ENCODE measurements at regions not wholly inside any gene's neighbourhood (a gene's known extent, or its start where the extent isn't known, plus 50 kb on each side); places are given as distances from the start of the nearest gene placed in this dataset.
A peak's percentile ranks its signal among the peaks of the same experiment; 100 is the strongest.

GRCh38 chr12:107448198-107448597 is 237.4 kb upstream of the PWP1 start:
- H3K9me3 ChIP-seq (ENCODE audit: insufficient read depth in 2 of 2, low read depth in 1 of 2, low read length in 1 of 2), result no peaks in the 10 kb centered on the region; a peak in 1 of 4 replicates
- POLR2A ChIA-PET (ENCODE audit: partially characterized antibody), result interaction anchor here (1.5 to 2.0 kb wide), 2 partner anchors 10 to 16 kb away, joined by 4 read pairs; no protein-coding TSS in a partner anchor
- no peak overlapping the region for H3K14ac ChIP-seq (ENCODE audit: insufficient read length)
- no peaks in the 10 kb centered on the region for H3K27me3 ChIP-seq (replicated peaks in 1 of 4; ENCODE audit: control insufficient read depth in 3 of 4, extremely low read depth in 1 of 4, insufficient read depth in 3 of 4, low read length in 3 of 4)
- H3K4me1 ChIP-seq (replicated peaks in 1 of 4; ENCODE audit: control insufficient read depth in 3 of 4, insufficient read depth in 4 of 4, low read length in 3 of 4), result peaks cover 0 to 7% (median 2%) of the 10 kb centered on the region in 4 experiments; a peak in 1 of 7 replicates
- H2BK20ac ChIP-seq (ENCODE audit: low read length), result no peak overlapping the region
- no peak overlapping the region for H3K18ac ChIP-seq (ENCODE audit: extremely low read depth, low read length)
- no peak overlapping the region for H2BK5ac ChIP-seq (ENCODE audit: low read depth, low read length)
- FAIRE-seq (peak; percentile 69), DNase-seq (ENCODE audit: low read depth in 1 of 2, low spot score in 2 of 2) (peak in 1 of 2 experiments; percentile 76)
- H3K23ac ChIP-seq (ENCODE audit: insufficient read length), result no peak overlapping the region
- H2BK12ac ChIP-seq (ENCODE audit: low read depth, low read length), result no peak overlapping the region
- no peak overlapping the region for H3K4me3 ChIP-seq (ENCODE audit: extremely low read depth in 1 of 4, insufficient read depth in 2 of 4, low read depth in 3 of 4, low read length in 4 of 4)
- no peak overlapping the region for H4K91ac ChIP-seq (replicated peaks; ENCODE audit: insufficient read length, low read length)
- 80% methylated on average over 1 of the region's 1 CpG; no CpG with 5 or more reads in 1 of the 2 experiments for WGBS, 2 experiments (ENCODE audit: extremely low coverage in 1 of 2, insufficient coverage in 1 of 2, insufficient read length in 1 of 2, insufficient replicate concordance in 2 of 2, low coverage in 1 of 2, low lambda C conversion rate in 2 of 2, missing lambda C conversion rate in 1 of 2)
- H3K23me2 ChIP-seq (ENCODE audit: low read depth, low read length), result no peaks in the 10 kb centered on the region
- no peak overlapping the region for H4K8ac ChIP-seq (ENCODE audit: extremely low read depth, insufficient read depth, low read length)
- H4K20me1 ChIP-seq (replicated peaks in 1 of 2; ENCODE audit: control insufficient read depth in 1 of 2, insufficient read depth in 2 of 2, low read length in 2 of 2), result no peaks in the 10 kb centered on the region
- H2BK15ac ChIP-seq (ENCODE audit: low read length), result no peak overlapping the region
- H3K4ac ChIP-seq (replicated peaks; ENCODE audit: insufficient read length, low read depth, low read length), result no peak overlapping the region
- H3K27ac ChIP-seq (ENCODE audit: low read depth, low read length), result no peak overlapping the region
- no peak overlapping the region for H3K4me2 ChIP-seq (ENCODE audit: insufficient read depth in 1 of 2, low read depth in 2 of 2, low read length in 2 of 2)
- no peak overlapping the region for H3K9ac ChIP-seq (replicated peaks in 1 of 4; ENCODE audit: extremely low read depth in 1 of 4, low read depth in 3 of 4, low read length in 3 of 4)
- H2AFZ ChIP-seq (ENCODE audit: low read length), result no peak overlapping the region
- H3K36me3 ChIP-seq (ENCODE audit: control insufficient read depth in 2 of 4, insufficient read depth in 4 of 4, low read length in 3 of 4), result no peaks in the 10 kb centered on the region
- H2BK120ac ChIP-seq (replicated peaks; ENCODE audit: low read depth, low read length), result no peak overlapping the region
- H3K79me2 ChIP-seq (ENCODE audit: control insufficient read depth in 1 of 2, insufficient read depth in 2 of 2, low read length in 2 of 2), result no peaks in the 10 kb centered on the region
- H3K56ac ChIP-seq (replicated peaks; ENCODE audit: insufficient read length, low read depth, low read length), result no peak overlapping the region
- TF ChIP-seq RAD21 (IDR thresholded peaks at IDR 0.05 in 1 of 2, conservative IDR thresholded peaks at IDR 0.05 in 1 of 2; ENCODE audit: low read depth in 2 of 2, low read length in 2 of 2) (peak; percentile 50 to 64), CTCF (IDR thresholded peaks at IDR 0.05; ENCODE audit: control extremely low read depth in 1 of 3, insufficient read depth in 1 of 3, low read depth in 1 of 3, low read length in 3 of 3) (peak; percentile 40 to 70 (median 70)), KDM1A (IDR thresholded peaks at IDR 0.05; ENCODE audit: borderline replicate concordance, low read length) (no peak)
- no peaks in the 10 kb centered on the region for H3K79me1 ChIP-seq (ENCODE audit: low read depth, low read length)
- H4K5ac ChIP-seq (ENCODE audit: insufficient read length, low read depth, low read length), result no peak overlapping the region
- CTCF ChIA-PET (ENCODE audit: partially characterized antibody), result interaction anchor here (0.7 to 5.4 kb wide), 35 partner anchors 9 to 369 kb away, joined by 3 to 58 read pairs (median 4); no protein-coding TSS in a partner anchor
- H2AK5ac ChIP-seq (ENCODE audit: low read depth, low read length), result no peak overlapping the region

All from H1 (cell line).